PC-3 (cell line): ENCODE measurements at regions not wholly inside any gene's neighbourhood (a gene's known extent, or its start where the extent isn't known, plus 50 kb on each side); places are given as distances from the start of the nearest gene placed in this dataset.

ENCODE experiments used
- EZH2phosphoT487 ChIP-seq: fragments of 300-600 bp; sonication (generic); IDR thresholded peaks from 2 replicates; pipeline ENCODE4 v1.6.1; 2018; ENCODE audit warnings: mild to moderate bottlenecking, antibody characterized with exemption, low read length, borderline replicate concordance
- TF ChIP-seq, protein P1 (sequence below): fragments of 300-600 bp; sonication (generic); conservative IDR thresholded peaks from 2 replicates; pipeline ENCODE4 v1.5.1; 2017; ENCODE audit warnings: antibody characterized with exemption, low read depth, mild to moderate bottlenecking, low read length

DNA sequence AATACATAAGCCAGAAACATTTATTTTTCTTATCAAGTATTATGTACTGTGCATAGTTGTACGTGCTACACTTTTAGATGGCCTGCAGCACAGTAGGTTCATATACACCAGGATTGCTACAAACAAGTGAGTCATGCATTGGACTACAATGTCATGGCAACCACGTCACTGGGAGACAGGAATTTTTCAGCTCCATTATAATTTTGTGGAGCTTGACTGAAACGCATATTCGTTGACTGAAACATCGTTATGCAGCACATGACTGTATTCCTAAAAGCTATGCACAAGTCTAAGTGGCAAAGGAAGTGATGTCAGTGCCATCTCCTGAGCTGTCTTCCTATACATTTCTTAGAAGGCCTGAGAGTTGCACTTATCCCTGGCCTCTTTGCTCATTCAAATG is 871.8 kb downstream of the IPMK start:
- TF ChIP-seq, protein P1, sequence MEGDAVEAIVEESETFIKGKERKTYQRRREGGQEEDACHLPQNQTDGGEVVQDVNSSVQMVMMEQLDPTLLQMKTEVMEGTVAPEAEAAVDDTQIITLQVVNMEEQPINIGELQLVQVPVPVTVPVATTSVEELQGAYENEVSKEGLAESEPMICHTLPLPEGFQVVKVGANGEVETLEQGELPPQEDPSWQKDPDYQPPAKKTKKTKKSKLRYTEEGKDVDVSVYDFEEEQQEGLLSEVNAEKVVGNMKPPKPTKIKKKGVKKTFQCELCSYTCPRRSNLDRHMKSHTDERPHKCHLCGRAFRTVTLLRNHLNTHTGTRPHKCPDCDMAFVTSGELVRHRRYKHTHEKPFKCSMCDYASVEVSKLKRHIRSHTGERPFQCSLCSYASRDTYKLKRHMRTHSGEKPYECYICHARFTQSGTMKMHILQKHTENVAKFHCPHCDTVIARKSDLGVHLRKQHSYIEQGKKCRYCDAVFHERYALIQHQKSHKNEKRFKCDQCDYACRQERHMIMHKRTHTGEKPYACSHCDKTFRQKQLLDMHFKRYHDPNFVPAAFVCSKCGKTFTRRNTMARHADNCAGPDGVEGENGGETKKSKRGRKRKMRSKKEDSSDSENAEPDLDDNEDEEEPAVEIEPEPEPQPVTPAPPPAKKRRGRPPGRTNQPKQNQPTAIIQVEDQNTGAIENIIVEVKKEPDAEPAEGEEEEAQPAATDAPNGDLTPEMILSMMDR: no peak
- no peak for TF ChIP-seq EZH2phosphoT487
